ENCODE measurements at regions not wholly inside any gene's neighbourhood (a gene's known extent, or its start where the extent isn't known, plus 50 kb on each side); places are given as distances from the start of the nearest gene placed in this dataset.

DNA sequence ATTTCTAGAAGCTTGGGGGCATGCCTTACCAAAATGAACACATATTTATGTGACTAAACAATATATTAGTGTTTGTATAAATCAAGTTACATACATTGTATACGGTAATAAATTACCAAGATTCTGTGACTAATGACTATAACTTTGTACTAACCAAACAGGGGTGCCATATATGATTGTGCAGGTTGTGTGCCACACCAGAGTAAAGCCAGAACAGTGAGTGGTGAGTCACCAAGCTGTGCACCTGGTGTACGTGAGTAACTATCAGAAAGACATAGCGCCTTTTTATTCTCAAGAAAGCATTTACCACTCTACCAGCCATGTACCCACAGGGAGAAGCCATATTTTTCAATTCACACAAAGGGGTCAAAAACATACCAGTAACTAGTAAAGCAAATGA, 453.2 kb upstream of the PIK3C3 start:
- no peak for DNase-seq (ENCODE audit: low read depth)
- no peak overlapping the region for H3K4me3 ChIP-seq (ENCODE audit: low read depth, low read length)
- TF ChIP-seq, protein P1, sequence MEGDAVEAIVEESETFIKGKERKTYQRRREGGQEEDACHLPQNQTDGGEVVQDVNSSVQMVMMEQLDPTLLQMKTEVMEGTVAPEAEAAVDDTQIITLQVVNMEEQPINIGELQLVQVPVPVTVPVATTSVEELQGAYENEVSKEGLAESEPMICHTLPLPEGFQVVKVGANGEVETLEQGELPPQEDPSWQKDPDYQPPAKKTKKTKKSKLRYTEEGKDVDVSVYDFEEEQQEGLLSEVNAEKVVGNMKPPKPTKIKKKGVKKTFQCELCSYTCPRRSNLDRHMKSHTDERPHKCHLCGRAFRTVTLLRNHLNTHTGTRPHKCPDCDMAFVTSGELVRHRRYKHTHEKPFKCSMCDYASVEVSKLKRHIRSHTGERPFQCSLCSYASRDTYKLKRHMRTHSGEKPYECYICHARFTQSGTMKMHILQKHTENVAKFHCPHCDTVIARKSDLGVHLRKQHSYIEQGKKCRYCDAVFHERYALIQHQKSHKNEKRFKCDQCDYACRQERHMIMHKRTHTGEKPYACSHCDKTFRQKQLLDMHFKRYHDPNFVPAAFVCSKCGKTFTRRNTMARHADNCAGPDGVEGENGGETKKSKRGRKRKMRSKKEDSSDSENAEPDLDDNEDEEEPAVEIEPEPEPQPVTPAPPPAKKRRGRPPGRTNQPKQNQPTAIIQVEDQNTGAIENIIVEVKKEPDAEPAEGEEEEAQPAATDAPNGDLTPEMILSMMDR (IDR thresholded peaks at IDR 0.05; ENCODE audit: insufficient read depth, low read depth, low read length): no peak

DNA sequence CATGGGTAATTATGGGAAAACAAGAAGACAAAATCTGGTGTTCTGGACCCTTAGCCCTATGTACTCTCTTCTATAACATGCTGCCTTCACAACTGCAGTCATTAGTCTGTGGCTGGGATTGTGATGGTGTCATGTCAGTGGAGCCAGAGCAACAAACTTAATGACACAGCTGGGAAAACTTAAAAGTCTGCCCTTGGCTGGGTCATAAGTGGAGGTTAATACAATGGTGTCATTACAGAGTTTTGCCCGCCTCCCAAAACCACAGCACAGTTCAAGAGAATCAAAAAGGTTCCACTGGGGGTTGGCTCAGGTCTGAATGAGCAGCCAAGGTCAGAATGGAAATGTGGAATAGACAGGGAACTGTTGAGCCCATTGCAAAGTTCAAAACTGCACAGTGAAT, 455.7 kb upstream of the PIK3C3 start:
- no peak for DNase-seq (ENCODE audit: low read depth)
- H3K4me3 ChIP-seq (ENCODE audit: low read depth, low read length): no peak overlapping the region
- TF ChIP-seq, protein P1 (IDR thresholded peaks at IDR 0.05; ENCODE audit: insufficient read depth, low read depth, low read length): no peak

DNA sequence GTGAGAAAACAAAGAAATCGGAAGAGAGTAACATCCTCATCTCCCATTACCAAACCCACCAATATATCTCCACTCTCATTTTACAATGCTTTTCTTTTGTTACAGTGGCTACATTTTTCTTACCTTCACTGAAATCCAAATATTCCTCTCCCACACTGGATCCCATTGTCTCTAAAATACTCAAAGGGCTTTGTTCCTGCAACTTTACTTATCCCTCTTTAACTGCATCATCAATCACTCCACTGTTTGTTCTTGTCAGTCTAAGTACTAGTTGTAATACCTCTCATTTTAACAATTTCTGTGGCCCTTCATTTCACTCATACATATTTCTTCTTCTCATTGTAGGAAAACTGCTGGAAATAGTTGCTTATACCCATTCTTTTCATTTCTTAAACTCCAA, 464.2 kb upstream of the PIK3C3 start:
- no peak for DNase-seq (ENCODE audit: low read depth)
- no peak overlapping the region for H3K4me3 ChIP-seq (ENCODE audit: low read depth, low read length)
- TF ChIP-seq, protein P1 (IDR thresholded peaks at IDR 0.05; ENCODE audit: insufficient read depth, low read depth, low read length): no peak

DNA sequence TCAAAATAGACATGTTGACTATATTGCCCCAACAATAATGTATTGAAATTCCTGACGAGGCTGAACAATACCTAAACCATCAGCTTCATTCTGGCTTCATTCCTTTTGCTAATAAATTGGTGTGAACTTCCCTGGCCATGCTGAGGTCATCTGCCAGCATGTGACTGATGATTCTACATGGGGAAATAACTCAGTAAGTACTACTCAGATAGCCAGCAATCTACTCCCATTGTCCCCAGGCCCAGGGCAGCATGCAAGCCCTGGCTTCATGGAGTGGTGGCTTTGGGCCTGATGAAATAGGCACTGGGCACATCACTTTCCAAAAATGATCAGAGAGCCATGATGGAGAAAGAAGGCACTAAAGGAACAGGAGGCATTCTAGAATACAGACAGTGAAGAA, 468.5 kb upstream of the PIK3C3 start:
- TF ChIP-seq, protein P1 (IDR thresholded peaks at IDR 0.05; ENCODE audit: insufficient read depth, low read depth, low read length): no peak
- H3K4me3 ChIP-seq (ENCODE audit: low read depth, low read length): no peak overlapping the region
- DNase-seq (ENCODE audit: low read depth): no peak

DNA sequence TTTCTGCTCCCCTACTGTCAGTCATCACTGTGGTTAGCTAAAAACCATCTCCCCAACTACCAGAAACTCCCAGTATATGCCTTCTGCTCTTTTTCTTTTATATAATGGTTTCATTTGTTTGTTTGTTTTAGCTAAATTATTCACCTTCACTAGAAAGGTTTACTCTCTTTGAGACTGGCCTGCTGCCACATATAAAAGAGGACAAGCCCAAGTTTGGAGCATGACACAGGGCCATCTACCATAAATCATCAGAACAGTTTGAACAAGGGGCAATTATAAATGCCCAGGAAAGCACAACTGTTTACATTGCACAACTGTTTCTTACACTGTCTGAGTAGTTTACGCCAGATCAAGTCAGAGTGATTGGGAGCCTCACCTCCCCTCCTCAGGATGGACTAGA, 471.0 kb upstream of the PIK3C3 start:
- H3K4me3 ChIP-seq (ENCODE audit: low read depth, low read length): no peak overlapping the region
- DNase-seq (ENCODE audit: low read depth): no peak
- TF ChIP-seq, protein P1 (IDR thresholded peaks at IDR 0.05; ENCODE audit: insufficient read depth, low read depth, low read length): no peak

DNA sequence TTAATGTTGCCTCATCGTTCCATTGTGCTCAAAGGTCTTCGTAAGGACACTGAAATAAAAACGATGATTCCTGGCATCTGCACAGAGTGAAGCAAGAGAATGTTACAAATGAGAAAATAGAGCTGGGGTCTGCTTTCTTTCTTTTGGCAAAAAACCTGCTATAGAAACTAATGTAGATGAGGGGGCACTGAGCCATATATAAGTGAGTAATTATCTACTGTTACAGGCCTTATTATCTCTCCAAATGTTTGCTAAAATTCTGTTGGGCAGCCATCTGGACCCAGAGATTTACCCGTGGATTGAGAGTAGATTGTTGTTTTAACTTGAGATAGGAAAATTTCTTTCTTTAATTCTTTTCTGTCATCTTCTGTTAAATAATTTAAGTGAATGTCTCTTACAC, 472.5 kb upstream of the PIK3C3 start:
- no peak overlapping the region for H3K4me3 ChIP-seq (ENCODE audit: low read depth, low read length)
- DNase-seq (ENCODE audit: low read depth): no peak
- TF ChIP-seq, protein P1 (IDR thresholded peaks at IDR 0.05; ENCODE audit: insufficient read depth, low read depth, low read length): no peak

DNA sequence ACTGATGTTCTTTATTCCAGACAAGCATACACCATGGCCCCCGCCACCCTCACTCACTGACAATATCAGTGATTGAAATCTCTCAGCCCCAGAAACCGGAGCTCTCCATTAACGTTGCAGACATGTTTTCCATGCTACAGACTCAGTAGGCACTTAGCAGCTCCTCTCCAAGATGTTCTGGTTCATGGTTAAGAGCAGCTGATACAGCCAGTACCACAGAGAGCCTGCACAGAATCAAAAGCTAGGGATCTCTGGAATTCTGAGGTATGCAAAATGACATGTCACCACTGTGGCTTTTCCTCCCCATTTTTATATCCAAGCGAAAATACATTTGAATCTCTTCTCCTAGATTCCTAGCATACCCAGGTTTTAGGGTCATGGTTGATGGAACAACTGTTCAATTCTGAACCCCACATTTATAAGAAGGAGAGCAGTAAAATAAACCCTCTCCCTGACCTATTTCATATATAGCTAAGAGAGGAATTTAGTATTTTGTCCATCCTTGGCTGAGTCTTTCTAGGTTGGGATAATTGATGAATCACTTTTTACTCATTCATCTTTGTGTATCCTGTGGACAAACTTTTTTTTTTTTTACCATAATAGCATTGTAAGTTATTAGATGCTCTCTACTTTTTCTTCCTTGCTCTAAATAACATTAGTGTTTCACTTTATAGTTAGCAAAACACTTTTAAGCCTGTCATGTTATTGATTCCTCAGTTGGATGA, 488.4 kb upstream of the PIK3C3 start:
- DNase-seq (ENCODE audit: low read depth): no peak
- H3K4me3 ChIP-seq (ENCODE audit: low read depth, low read length): no peak overlapping the region

More for the DNA sequence above, 488.4 kb upstream of the PIK3C3 start:
- TF ChIP-seq, protein P1 (IDR thresholded peaks at IDR 0.05; ENCODE audit: insufficient read depth, low read depth, low read length): no peak

Measured in fibroblast of villous mesenchyme (primary cell).